ENCODE measurements at regions not wholly inside any gene's neighbourhood (a gene's known extent, or its start where the extent isn't known, plus 50 kb on each side); places are given as distances from the start of the nearest gene placed in this dataset.

DNA sequence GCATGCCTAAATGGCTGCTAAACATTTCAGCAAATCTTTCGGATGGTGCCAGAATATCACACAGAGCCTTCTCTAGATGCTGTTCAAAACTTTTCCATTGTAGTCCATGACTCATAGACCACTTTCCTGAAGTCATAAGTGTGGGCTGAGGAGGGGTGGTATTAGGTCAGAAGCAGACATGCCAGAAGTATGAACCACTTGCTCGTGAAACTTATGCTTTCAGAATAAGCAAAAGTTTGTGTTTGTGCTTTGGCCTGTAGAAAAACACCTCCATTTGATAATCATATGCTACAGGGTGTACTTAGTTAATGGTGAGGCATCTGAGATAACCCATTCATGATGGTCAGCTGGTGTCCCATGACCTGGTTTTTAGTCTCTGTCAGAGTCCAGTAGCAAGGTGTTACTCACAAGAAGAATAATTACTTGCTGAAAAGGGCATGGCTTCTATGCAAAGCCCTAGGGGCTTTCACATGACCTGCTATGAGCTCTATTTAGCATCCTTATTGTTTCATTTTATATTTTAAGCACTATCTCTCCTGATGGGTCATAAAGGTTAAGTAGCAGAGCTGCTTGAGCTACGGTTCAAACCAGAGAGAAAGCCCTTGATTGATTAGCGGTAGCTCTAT lies 183.1 kb upstream of the IVNS1ABP start:
- no peaks in the 10 kb centered on the region for H3K9me3 ChIP-seq (replicated peaks; ENCODE audit: control insufficient read depth, insufficient read depth, low read length)
- intact Hi-C loops (cut with micrococcal nuclease): loop anchor here (2.0 kb wide), 1 partner anchor 21 kb away; no protein-coding TSS in a partner anchor
- TF ChIP-seq FOS (IDR thresholded peaks at IDR 0.05; ENCODE audit: borderline replicate concordance, insufficient read depth, low read length): peak; percentile 84
- TF ChIP-seq, protein P1, sequence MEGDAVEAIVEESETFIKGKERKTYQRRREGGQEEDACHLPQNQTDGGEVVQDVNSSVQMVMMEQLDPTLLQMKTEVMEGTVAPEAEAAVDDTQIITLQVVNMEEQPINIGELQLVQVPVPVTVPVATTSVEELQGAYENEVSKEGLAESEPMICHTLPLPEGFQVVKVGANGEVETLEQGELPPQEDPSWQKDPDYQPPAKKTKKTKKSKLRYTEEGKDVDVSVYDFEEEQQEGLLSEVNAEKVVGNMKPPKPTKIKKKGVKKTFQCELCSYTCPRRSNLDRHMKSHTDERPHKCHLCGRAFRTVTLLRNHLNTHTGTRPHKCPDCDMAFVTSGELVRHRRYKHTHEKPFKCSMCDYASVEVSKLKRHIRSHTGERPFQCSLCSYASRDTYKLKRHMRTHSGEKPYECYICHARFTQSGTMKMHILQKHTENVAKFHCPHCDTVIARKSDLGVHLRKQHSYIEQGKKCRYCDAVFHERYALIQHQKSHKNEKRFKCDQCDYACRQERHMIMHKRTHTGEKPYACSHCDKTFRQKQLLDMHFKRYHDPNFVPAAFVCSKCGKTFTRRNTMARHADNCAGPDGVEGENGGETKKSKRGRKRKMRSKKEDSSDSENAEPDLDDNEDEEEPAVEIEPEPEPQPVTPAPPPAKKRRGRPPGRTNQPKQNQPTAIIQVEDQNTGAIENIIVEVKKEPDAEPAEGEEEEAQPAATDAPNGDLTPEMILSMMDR (IDR thresholded peaks at IDR 0.05; ENCODE audit: extremely low read depth in 1 of 2, insufficient read depth in 1 of 2, low read depth in 1 of 2, low read length in 2 of 2): no peak
- TF ChIP-seq EZH2 (IDR thresholded peaks at IDR 0.05; ENCODE audit: borderline replicate concordance, low read depth, low read length, severe bottlenecking): no peak
- TF ChIP-seq GATA2 (IDR thresholded peaks at IDR 0.05; ENCODE audit: insufficient read depth, insufficient read length, low read depth, low read length): no peak
- TF ChIP-seq MYC (IDR thresholded peaks at IDR 0.05; ENCODE audit: low read depth, low read length): no peak
- peak; percentile 48 for TF ChIP-seq JUN (IDR thresholded peaks at IDR 0.05; ENCODE audit: borderline replicate concordance, insufficient read depth, insufficient read length, low read depth)
- TF ChIP-seq, protein P2, sequence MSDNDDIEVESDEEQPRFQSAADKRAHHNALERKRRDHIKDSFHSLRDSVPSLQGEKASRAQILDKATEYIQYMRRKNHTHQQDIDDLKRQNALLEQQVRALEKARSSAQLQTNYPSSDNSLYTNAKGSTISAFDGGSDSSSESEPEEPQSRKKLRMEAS (IDR thresholded peaks at IDR 0.05; ENCODE audit: insufficient read depth, insufficient read length): no peak
- no peak for TF ChIP-seq POLR2A (IDR thresholded peaks at IDR 0.05; ENCODE audit: low read depth, low read length)
- TF ChIP-seq POLR2AphosphoS5 (IDR thresholded peaks at IDR 0.05; ENCODE audit: insufficient read depth, low read depth, low read length): no peak
- no peak overlapping the region for H3K4me3 ChIP-seq (replicated peaks in 1 of 3; ENCODE audit: insufficient read depth in 1 of 3, low read depth in 1 of 3, low read length in 3 of 3)
- dilution Hi-C loops (cut with MboI; ENCODE audit: extremely low pct_ligation_motif_present, low sequenced_read_pairs): no loop called here
- H2AFZ ChIP-seq (ENCODE audit: low read depth, low read length): peak overlapping the region; percentile 67
- no peaks in the 10 kb centered on the region for H3K36me3 ChIP-seq (ENCODE audit: control insufficient read depth in 2 of 2, extremely low read depth in 1 of 2, insufficient read depth in 2 of 2, low read length in 2 of 2)
- peak; percentile 81 for FAIRE-seq
- DNase-seq (ENCODE audit: low read depth, low spot score): peak; percentile 67
- ChIA-PET CTCF (interaction anchor here (1.0 kb wide), 1 partner anchor 60 kb away, joined by 3 read pairs; no protein-coding TSS in a partner anchor), POLR2A (no interaction called here)
- no peak overlapping the region for H3K4me2 ChIP-seq (ENCODE audit: insufficient read depth, low read length)
- no peaks in the 10 kb centered on the region for H3K9me1 ChIP-seq (replicated peaks; ENCODE audit: control insufficient read depth, extremely low read depth, insufficient read depth, low read length)
- H3K79me2 ChIP-seq (ENCODE audit: control insufficient read depth, insufficient read depth, low read length): no peaks in the 10 kb centered on the region
- no peak overlapping the region for H3K27ac ChIP-seq (ENCODE audit: insufficient read depth, low read depth, low read length)
- no TSS peak for BruUV-seq (replicated peaks)
- H4K20me1 ChIP-seq (replicated peaks; ENCODE audit: control insufficient read depth, extremely low read depth, insufficient read depth, low read length): no peaks in the 10 kb centered on the region
- no peak overlapping the region for H3K9ac ChIP-seq (replicated peaks; ENCODE audit: extremely low read depth, insufficient read depth, low read length)
- H3K4me1 ChIP-seq (ENCODE audit: control insufficient read depth, extremely low read depth, insufficient read depth, low read length): peaks cover 8% of the 10 kb centered on the region
- H3K27me3 ChIP-seq (ENCODE audit: control insufficient read depth in 2 of 2, insufficient read depth in 2 of 2, low read length in 2 of 2): no peaks in the 10 kb centered on the region

All from endothelial cell of umbilical vein (primary cell).